GM12865 (cell line): ENCODE measurements at regions not wholly inside any gene's neighbourhood (a gene's known extent, or its start where the extent isn't known, plus 50 kb on each side); places are given as distances from the start of the nearest gene placed in this dataset.

Experiments
- DNase-seq: peaks from one replicate; pipeline ENCODE4 v3.0.0; 2010; ENCODE audit warnings: low read depth
- H3K4me3 ChIP-seq: 2 replicates; pipeline ENCODE4 v1.5.1; 2011; ENCODE audit warnings: mild to moderate bottlenecking, low read depth, low read length, control low read depth
- CTCF ChIP-seq: IDR thresholded peaks from 2 replicates; pipeline ENCODE4 v1.5.1; 2011; ENCODE audit warnings: low read length, control low read depth, low read depth, inconsistent platforms; ENCODE audit not compliant: insufficient read depth; ENCODE audit errors: missing control alignments

DNA sequence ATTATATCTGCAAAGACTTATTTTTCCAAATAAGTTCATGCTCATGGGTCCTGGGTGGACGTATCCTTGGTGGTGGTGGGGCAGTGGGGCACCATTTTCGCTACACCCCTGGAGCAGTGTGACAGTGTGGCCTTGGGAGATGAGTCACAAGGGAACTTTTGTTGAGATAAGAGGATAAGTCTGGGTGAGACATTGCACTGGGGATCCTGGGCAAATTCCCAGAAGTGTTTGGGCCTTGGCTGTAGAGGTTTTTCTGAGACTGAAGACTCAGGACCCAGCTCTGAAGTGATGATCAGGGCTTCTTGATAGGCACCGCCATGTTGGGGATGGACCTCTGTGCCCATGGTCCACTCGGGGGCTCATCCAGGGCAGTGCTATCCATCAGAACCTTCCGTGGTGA, 149.4 kb downstream of the MACROH2A1 start:
- no peak for TF ChIP-seq CTCF
- H3K4me3 ChIP-seq = no peak overlapping the region
- no peak for DNase-seq

DNA sequence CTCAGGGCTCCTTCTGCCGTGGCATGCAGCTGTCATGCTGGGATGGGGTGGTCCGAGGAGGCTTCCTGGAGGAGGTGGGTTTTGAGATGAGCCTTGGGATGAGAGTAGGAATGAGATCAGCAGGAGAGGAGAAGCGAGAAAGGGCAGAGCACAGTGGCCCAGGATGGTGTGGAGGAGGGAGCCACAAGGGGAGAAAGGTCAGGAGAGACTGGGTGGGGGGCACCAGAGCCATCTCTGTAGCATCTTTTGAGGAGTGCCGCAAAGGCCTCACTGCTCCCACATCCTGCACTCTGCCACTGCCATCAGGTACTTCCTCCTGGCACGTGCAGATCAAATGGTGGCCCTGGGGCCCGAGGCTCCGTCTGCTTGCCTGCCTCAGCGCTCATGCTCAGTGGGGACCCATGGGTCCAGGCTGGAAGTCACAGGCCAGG, 150.2 kb downstream of the MACROH2A1 start:
- no peak for DNase-seq
- no peak for TF ChIP-seq CTCF
- H3K4me3 ChIP-seq = no peak overlapping the region

DNA sequence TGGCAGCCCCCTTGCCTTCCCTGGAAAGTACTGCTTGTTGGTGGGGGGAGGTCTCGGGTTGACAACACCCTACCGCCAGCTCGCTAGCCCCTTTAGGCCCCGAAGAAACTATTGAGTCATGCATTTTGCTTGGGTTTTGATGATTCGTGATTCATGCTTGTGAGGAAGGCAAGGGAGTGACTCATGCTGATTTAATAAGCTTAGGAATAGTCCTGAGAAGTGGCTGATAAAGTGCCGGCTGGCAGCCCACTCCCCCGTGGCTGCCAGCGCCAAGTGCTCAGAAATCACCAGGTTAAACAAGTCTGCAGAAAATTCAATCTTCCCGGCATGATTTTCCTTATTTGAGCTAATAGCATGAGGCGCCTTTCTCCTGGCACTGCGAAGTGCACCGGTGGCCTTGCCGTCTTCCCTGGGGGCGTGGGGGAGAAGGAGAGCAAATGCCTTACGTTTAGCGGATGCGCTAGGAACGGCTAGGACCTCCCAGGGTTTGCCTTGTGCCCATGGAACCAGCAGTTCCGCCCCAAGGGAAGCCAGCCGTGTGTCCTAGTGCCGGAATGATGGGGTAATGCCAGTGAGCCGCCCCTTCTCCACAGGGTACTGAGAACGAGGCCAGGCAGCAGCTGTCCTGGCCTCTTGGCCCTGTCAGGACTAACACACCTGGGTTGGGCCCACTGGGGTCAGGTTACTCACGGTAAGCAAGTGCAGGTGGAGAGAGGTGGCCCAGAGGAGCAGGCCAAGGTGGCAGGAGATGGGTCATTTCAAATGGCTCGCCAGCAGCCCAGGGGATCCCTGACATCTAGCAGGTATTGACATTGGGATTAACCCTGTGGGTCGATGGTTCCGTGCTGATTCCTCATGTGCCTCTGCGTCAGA, 151.9 kb downstream of the MACROH2A1 start:
- DNase-seq = no peak

GRCh38 chr5:135246605-135246922, 152.5 kb downstream of the MACROH2A1 start:
- H3K4me3 ChIP-seq = no peak overlapping the region
- TF ChIP-seq CTCF = no peak
- no peak for DNase-seq

More for the DNA sequence above, 151.9 kb downstream of the MACROH2A1 start:
- H3K4me3 ChIP-seq = no peak overlapping the region
- TF ChIP-seq CTCF = no peak

DNA sequence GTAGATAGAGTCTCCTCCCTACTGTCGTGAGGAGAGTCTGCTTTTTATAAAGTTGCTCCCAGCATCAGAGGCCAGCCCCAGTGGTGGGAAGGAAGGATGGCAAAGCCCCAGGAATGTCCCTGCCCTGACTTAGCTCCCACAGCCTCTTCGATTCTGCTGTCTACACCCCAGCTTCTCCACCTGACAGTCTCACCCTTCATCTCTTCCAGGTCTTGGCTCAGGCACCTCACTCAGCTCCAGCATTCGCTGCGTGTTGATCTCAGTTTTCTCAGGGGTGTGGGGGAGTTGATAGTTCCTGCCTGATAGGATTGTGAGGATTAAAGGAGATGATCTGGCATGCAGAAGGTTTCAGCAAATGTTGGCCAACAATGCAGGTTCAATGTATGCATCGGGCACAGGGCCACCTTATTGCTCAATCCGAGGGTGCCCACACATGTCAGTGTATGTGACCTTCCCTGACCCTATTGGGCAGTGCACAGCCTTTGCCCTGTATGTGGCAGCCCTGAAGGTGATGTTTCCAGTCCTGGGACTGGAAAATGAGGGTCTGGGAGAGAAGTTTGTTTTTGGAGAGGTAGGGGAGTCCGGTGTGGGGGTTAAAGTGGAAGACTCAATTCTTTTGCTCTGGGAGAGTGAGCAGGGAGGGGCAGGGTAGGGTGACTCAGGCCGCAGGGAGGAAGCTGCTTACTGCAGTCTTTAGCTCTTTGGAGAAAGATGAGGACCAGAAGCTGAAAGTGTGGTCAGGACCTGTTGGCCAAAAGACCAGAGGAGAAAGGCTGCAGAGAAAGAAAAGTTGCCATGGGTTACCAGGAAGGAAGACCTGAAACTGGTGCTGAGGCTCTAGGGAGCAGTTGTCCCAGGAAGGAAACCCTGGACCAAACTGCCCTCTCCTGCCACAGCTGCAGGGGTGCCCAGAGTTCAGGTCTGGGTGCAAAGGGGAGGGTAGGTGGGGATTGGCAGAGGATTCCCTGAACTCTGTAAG, 153.2 kb downstream of the MACROH2A1 start:
- no peak for TF ChIP-seq CTCF
- H3K4me3 ChIP-seq = no peak overlapping the region
- DNase-seq = no peak

GRCh38 chr5:135244620-135245021, 154.4 kb downstream of the MACROH2A1 start:
- no peak for DNase-seq
- TF ChIP-seq CTCF = no peak
- H3K4me3 ChIP-seq = no peak overlapping the region
